ENCODE measurements at regions not wholly inside any gene's neighbourhood (a gene's known extent, or its start where the extent isn't known, plus 50 kb on each side); places are given as distances from the start of the nearest gene placed in this dataset.

DNA sequence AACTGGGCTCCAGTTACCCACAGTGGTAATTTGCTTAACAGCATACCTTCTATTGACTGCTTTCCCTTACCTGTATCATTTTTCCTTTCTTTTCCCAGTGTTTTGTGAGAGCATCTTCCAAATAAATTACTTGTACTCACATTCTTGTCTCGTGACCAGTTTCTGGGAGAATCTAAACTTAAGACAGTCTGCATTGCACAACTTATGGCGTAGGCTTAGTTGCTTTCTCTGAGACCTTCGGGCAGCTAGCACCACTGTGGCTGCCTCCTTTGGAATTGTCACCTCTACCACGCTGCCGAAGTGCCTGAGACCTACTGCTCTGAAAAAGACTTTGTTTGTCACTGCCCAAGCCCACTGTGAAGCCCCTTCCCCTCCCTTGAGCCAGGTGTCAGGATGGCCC is 188.1 kb upstream of the BMP2 start:
- TF ChIP-seq POLR2A (IDR thresholded peaks at IDR 0.05) (no peak), POLR2AphosphoS5 (IDR thresholded peaks at IDR 0.05) (no peak)
- TF ChIP-seq, protein P1, sequence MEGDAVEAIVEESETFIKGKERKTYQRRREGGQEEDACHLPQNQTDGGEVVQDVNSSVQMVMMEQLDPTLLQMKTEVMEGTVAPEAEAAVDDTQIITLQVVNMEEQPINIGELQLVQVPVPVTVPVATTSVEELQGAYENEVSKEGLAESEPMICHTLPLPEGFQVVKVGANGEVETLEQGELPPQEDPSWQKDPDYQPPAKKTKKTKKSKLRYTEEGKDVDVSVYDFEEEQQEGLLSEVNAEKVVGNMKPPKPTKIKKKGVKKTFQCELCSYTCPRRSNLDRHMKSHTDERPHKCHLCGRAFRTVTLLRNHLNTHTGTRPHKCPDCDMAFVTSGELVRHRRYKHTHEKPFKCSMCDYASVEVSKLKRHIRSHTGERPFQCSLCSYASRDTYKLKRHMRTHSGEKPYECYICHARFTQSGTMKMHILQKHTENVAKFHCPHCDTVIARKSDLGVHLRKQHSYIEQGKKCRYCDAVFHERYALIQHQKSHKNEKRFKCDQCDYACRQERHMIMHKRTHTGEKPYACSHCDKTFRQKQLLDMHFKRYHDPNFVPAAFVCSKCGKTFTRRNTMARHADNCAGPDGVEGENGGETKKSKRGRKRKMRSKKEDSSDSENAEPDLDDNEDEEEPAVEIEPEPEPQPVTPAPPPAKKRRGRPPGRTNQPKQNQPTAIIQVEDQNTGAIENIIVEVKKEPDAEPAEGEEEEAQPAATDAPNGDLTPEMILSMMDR (IDR thresholded peaks at IDR 0.05), result no peak

Data from suprapubic skin (tissue), 4 donors.